Neural progenitor cell (in vitro differentiated cells): ENCODE measurements at regions not wholly inside any gene's neighbourhood (a gene's known extent, or its start where the extent isn't known, plus 50 kb on each side); places are given as distances from the start of the nearest gene placed in this dataset.

Source experiments
- DNase-seq: peaks from one replicate; pipeline ENCODE4 v3.0.0-alpha.2; 2016; ENCODE audit warnings: low spot score
- H2AFZ ChIP-seq: fragments of 200-600 bp; sonication (generic); replicated peaks from 2 replicates; pipeline ENCODE4 v1.6.1; 2016; ENCODE audit warnings: antibody characterized with exemption
- H3F3A ChIP-seq: fragments of 200-600 bp; sonication (generic); 2 replicates; pipeline ENCODE4 v1.6.1; 2016; ENCODE audit warnings: antibody characterized with exemption, low read depth
- H3K27ac ChIP-seq: fragments of 200-600 bp; sonication (generic); 2 replicates; pipeline ENCODE4 v1.5.1; 2016; ENCODE audit warnings: mild to moderate bottlenecking
- H3K27me3 ChIP-seq: fragments of 200-600 bp; sonication (generic); 2 replicates; pipeline ENCODE4 v1.6.1; 2016; ENCODE audit warnings: mild to moderate bottlenecking, moderate library complexity
- H3K36me3 ChIP-seq: fragments of 200-600 bp; sonication (generic); 2 replicates; pipeline ENCODE4 v1.5.1; 2016
- H3K4me1 ChIP-seq: fragments of 200-600 bp; sonication (generic); 2 replicates; pipeline ENCODE4 v1.6.1; 2016; ENCODE audit warnings: mixed run types
- H3K4me2 ChIP-seq: fragments of 200-600 bp; sonication (generic); 2 replicates; pipeline ENCODE4 v1.6.1; 2016
- H3K4me3 ChIP-seq: fragments of 200-600 bp; sonication (generic); 2 replicates; pipeline ENCODE4 v1.5.1; 2016
- H3K79me2 ChIP-seq: fragments of 200-600 bp; sonication (generic); 2 replicates; pipeline ENCODE4 v1.6.1; 2016; ENCODE audit warnings: low read depth
- H3K9ac ChIP-seq: fragments of 200-600 bp; sonication (generic); 2 replicates; pipeline ENCODE4 v1.6.1; 2016
- H3K9me3 ChIP-seq: fragments of 200-600 bp; sonication (generic); 2 replicates; pipeline ENCODE4 v1.5.1; 2016; ENCODE audit warnings: low read depth
- H4K20me1 ChIP-seq: fragments of 200-600 bp; sonication (generic); 2 replicates; pipeline ENCODE4 v1.6.1; 2016; ENCODE audit warnings: low read depth
- H3K27ac Mint-ChIP-seq: 3 replicates; pipeline ENCODE4 v1.8.0; 2021; ENCODE audit warnings: mixed read lengths
- H3K27me3 Mint-ChIP-seq: 2 replicates; pipeline ENCODE4 v1.8.0; 2022; ENCODE audit warnings: low read depth, mild to moderate bottlenecking, inconsistent platforms, moderate library complexity, mixed read lengths; ENCODE audit not compliant: insufficient read depth
- H3K36me3 Mint-ChIP-seq: 3 replicates; pipeline ENCODE4 v1.8.0; 2021; ENCODE audit warnings: mixed read lengths
- H3K4me1 Mint-ChIP-seq: 3 replicates; pipeline ENCODE4 v1.8.0; 2021; ENCODE audit warnings: mixed read lengths
- H3K4me3 Mint-ChIP-seq: 3 replicates; pipeline ENCODE4 v1.8.0; 2021; ENCODE audit warnings: mild to moderate bottlenecking, moderate library complexity, mixed read lengths
- H3K9me3 Mint-ChIP-seq: 3 replicates; pipeline ENCODE4 v1.8.0; 2020; ENCODE audit warnings: mixed read lengths
- EZH2 ChIP-seq: fragments of 200-600 bp; sonication (generic); IDR thresholded peaks from 2 replicates; pipeline ENCODE4 v1.6.1; 2017; ENCODE audit warnings: antibody characterized with exemption, mild to moderate bottlenecking, moderate library complexity
- EZH2phosphoT487 ChIP-seq: fragments of 200-600 bp; sonication (generic); IDR thresholded peaks from 2 replicates; pipeline ENCODE4 v1.6.1; 2017; ENCODE audit warnings: antibody characterized with exemption
- TF ChIP-seq, protein P1 (sequence below): fragments of 200-600 bp; sonication (generic); IDR thresholded peaks from 2 replicates; pipeline ENCODE4 v1.5.1; 2017; ENCODE audit warnings: antibody characterized with exemption, mild to moderate bottlenecking

DNA sequence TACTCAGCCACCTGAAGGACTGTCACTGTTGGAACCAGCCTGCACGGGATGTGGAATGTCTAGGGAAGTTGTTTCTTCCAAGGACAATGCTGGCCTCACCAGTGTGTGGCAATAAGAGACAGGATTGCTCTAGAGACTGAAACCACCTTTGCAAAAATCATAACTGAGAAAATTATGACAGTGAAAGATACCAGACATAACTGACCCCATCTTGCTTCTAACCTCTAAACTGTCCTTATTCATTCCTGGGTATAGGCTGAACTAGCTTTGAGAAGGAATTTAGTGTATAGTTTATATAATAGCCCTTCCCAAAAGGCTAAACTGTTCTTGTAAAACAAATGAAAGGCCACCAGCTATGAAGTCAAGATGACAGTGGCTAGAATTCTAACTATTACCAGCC is 83.6 kb downstream of the IER5 start:
- no peaks in the 10 kb centered on the region for H3F3A ChIP-seq
- no peaks in the 10 kb centered on the region for H4K20me1 ChIP-seq
- H3K4me2 ChIP-seq: no peak overlapping the region
- no peak for DNase-seq
- TF ChIP-seq EZH2 (no peak), EZH2phosphoT487 (no peak)
- TF ChIP-seq, protein P1, sequence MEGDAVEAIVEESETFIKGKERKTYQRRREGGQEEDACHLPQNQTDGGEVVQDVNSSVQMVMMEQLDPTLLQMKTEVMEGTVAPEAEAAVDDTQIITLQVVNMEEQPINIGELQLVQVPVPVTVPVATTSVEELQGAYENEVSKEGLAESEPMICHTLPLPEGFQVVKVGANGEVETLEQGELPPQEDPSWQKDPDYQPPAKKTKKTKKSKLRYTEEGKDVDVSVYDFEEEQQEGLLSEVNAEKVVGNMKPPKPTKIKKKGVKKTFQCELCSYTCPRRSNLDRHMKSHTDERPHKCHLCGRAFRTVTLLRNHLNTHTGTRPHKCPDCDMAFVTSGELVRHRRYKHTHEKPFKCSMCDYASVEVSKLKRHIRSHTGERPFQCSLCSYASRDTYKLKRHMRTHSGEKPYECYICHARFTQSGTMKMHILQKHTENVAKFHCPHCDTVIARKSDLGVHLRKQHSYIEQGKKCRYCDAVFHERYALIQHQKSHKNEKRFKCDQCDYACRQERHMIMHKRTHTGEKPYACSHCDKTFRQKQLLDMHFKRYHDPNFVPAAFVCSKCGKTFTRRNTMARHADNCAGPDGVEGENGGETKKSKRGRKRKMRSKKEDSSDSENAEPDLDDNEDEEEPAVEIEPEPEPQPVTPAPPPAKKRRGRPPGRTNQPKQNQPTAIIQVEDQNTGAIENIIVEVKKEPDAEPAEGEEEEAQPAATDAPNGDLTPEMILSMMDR: no peak
- peaks cover 19% of the 10 kb centered on the region for H3K27me3 Mint-ChIP-seq
- H3K4me1 ChIP-seq: peaks cover under 1% of the 10 kb centered on the region
- H3K79me2 ChIP-seq: no peaks in the 10 kb centered on the region
- no peak overlapping the region for H3K4me3 ChIP-seq
- no peaks in the 10 kb centered on the region for H3K36me3 ChIP-seq
- no peaks in the 10 kb centered on the region for H3K9me3 ChIP-seq
- H3K27me3 ChIP-seq: no peaks in the 10 kb centered on the region
- no peak overlapping the region for H3K27ac Mint-ChIP-seq
- H3K9ac ChIP-seq: no peak overlapping the region
- no peak overlapping the region for H3K4me3 Mint-ChIP-seq
- H3K27ac ChIP-seq: no peak overlapping the region
- H2AFZ ChIP-seq: no peak overlapping the region
- H3K9me3 Mint-ChIP-seq: peaks cover 17% of the 10 kb centered on the region
- no peaks in the 10 kb centered on the region for H3K36me3 Mint-ChIP-seq
- peaks cover 3% of the 10 kb centered on the region for H3K4me1 Mint-ChIP-seq

GRCh38 chr1:181173761-181174447 is 85.4 kb downstream of the IER5 start:
- Histone ChIP-seq H3K4me2 (no peak overlapping the region), H3K9ac (no peak overlapping the region), H3K27me3 (no peaks in the 10 kb centered on the region), H3K27ac (no peak overlapping the region), H3F3A (peaks cover 3% of the 10 kb centered on the region), H4K20me1 (no peaks in the 10 kb centered on the region), H3K9me3 (no peaks in the 10 kb centered on the region), H2AFZ (no peak overlapping the region), H3K4me3 (no peak overlapping the region), H3K36me3 (no peaks in the 10 kb centered on the region), H3K4me1 (peaks cover 4% of the 10 kb centered on the region), H3K79me2 (no peaks in the 10 kb centered on the region)
- Mint-ChIP-seq H3K4me3 (no peak overlapping the region), H3K36me3 (no peaks in the 10 kb centered on the region), H3K9me3 (peaks cover 17% of the 10 kb centered on the region), H3K27me3 (peaks cover 22% of the 10 kb centered on the region), H3K4me1 (peaks cover 10% of the 10 kb centered on the region), H3K27ac (no peak overlapping the region)
- TF ChIP-seq EZH2 (no peak), EZH2phosphoT487 (no peak)
- TF ChIP-seq, protein P1: no peak
- DNase-seq: no peak

DNA sequence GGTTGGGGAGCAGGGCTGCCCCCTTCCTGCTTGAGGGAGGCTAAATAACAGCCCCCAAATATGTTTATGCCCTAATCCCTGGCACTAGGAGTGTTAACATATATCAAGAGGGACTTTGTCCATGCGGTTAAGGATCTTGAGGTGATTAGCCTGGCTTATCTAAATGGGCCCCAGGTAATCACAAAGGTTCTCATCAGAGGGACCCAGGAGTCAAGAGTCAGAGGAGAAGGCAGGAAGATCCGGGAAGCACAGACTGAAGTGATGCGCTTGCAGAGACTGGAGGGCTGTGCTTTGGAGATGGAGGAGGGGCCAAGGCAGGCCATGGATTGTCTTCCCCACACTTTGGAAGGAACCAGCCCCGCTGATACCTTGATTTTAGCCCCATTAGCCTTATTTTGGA is 86.4 kb downstream of the IER5 start:
- no peak overlapping the region for H3K27ac Mint-ChIP-seq
- Histone ChIP-seq H3F3A (peaks cover 10% of the 10 kb centered on the region), H3K36me3 (no peaks in the 10 kb centered on the region), H3K27ac (no peak overlapping the region), H2AFZ (no peak overlapping the region), H3K4me1 (peaks cover 10% of the 10 kb centered on the region), H3K9ac (no peak overlapping the region), H4K20me1 (peaks cover 2% of the 10 kb centered on the region), H3K4me2 (no peak overlapping the region), H3K4me3 (no peak overlapping the region), H3K79me2 (no peaks in the 10 kb centered on the region), H3K9me3 (no peaks in the 10 kb centered on the region), H3K27me3 (peaks cover 3% of the 10 kb centered on the region)
- no peaks in the 10 kb centered on the region for H3K36me3 Mint-ChIP-seq
- DNase-seq: no peak
- peaks cover 18% of the 10 kb centered on the region for H3K4me1 Mint-ChIP-seq
- no peak overlapping the region for H3K4me3 Mint-ChIP-seq
- TF ChIP-seq, protein P1: no peak
- TF ChIP-seq EZH2phosphoT487 (no peak), EZH2 (no peak)
- H3K9me3 Mint-ChIP-seq: peaks cover 17% of the 10 kb centered on the region
- peaks cover 24% of the 10 kb centered on the region for H3K27me3 Mint-ChIP-seq
